ENCODE measurements at regions not wholly inside any gene's neighbourhood (a gene's known extent, or its start where the extent isn't known, plus 50 kb on each side); places are given as distances from the start of the nearest gene placed in this dataset.
A peak's percentile ranks its signal among the peaks of the same experiment; 100 is the strongest.

DNA sequence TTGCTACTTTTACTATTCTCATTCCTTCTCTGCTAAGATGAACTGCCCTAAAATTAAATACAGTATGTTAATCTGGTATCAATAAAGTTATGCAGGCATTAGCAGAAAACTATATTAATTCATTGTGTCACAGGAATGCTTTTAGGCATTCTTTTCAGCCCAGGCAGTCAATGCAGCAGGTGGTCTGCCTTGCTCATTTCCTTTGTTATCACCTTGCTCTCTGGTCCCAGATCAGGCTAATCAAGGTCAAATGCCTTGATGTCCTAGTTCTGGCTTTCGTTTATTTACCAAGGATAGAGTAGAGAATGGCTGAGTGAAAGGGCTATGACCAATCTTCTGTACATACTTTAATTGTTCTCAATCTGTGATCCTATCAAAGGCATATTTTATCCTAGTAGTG is 1023.6 kb downstream of the TMEM182 start:
- TF ChIP-seq, protein P1, sequence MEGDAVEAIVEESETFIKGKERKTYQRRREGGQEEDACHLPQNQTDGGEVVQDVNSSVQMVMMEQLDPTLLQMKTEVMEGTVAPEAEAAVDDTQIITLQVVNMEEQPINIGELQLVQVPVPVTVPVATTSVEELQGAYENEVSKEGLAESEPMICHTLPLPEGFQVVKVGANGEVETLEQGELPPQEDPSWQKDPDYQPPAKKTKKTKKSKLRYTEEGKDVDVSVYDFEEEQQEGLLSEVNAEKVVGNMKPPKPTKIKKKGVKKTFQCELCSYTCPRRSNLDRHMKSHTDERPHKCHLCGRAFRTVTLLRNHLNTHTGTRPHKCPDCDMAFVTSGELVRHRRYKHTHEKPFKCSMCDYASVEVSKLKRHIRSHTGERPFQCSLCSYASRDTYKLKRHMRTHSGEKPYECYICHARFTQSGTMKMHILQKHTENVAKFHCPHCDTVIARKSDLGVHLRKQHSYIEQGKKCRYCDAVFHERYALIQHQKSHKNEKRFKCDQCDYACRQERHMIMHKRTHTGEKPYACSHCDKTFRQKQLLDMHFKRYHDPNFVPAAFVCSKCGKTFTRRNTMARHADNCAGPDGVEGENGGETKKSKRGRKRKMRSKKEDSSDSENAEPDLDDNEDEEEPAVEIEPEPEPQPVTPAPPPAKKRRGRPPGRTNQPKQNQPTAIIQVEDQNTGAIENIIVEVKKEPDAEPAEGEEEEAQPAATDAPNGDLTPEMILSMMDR (IDR thresholded peaks at IDR 0.05) = no peak
- no peaks in the 10 kb centered on the region for H3K36me3 Mint-ChIP-seq (ENCODE audit: low read depth)
- no peak for DNase-seq
- peaks cover 47% of the 10 kb centered on the region for H3K27me3 Mint-ChIP-seq (ENCODE audit: low read depth, poor library complexity)
- H3K4me3 Mint-ChIP-seq = no peak overlapping the region
- H3K27ac Mint-ChIP-seq = no peak overlapping the region
- H3K9me3 Mint-ChIP-seq = no peaks in the 10 kb centered on the region
- peaks cover 32% of the 10 kb centered on the region for H3K4me1 Mint-ChIP-seq

DNA sequence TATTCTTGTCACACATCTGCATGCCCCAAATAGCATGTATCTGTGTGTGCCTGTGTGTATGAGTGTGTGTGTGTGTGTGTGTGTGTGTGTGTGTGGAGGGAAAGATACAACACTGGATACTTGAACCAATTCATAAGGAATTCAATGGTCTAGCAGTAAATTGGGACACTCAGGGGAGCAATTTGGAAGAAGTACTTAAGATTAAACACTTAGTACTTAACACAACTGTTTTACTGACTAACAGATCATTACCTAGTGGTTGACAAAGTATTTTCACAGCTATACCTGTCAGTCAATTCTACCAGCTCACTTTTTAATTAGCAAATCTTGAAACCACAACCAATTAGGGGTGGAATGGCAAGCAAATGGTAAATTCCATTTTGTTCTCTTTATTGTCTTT is 1024.1 kb downstream of the TMEM182 start:
- Mint-ChIP-seq H3K27me3 (ENCODE audit: low read depth, poor library complexity) (peaks cover 51% of the 10 kb centered on the region), H3K4me1 (peaks cover 32% of the 10 kb centered on the region), H3K27ac (no peak overlapping the region), H3K36me3 (ENCODE audit: low read depth) (no peaks in the 10 kb centered on the region), H3K4me3 (no peak overlapping the region), H3K9me3 (no peaks in the 10 kb centered on the region)
- DNase-seq = no peak
- TF ChIP-seq, protein P1 (IDR thresholded peaks at IDR 0.05) = no peak

DNA sequence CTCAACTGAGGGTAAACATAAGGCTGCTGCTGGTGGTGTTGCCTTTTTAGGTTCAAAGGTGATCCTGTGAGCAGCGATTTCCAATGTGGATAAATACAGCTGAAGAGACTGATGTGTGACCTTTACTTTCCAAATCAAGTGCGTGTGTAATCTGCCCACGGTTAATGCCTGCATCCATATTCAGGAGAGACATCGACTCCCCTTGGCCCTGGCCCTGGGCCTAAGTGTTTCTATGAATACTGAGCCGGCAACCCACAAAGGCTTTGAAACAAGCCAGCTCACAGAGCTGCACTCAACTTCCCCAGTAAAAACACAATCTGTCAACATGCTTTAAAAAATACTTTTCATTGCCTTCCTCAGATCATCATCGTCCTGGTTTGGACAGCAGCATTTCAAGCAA is 1026.6 kb downstream of the TMEM182 start:
- H3K4me3 Mint-ChIP-seq = no peak overlapping the region
- peaks cover 38% of the 10 kb centered on the region for H3K27me3 Mint-ChIP-seq (ENCODE audit: low read depth, poor library complexity)
- H3K4me1 Mint-ChIP-seq = peaks cover 31% of the 10 kb centered on the region
- no peaks in the 10 kb centered on the region for H3K36me3 Mint-ChIP-seq (ENCODE audit: low read depth)
- TF ChIP-seq, protein P1 (IDR thresholded peaks at IDR 0.05) = no peak
- peaks cover 6% of the 10 kb centered on the region for H3K9me3 Mint-ChIP-seq
- DNase-seq = no peak
- peak overlapping the region; percentile 34 for H3K27ac Mint-ChIP-seq

DNA sequence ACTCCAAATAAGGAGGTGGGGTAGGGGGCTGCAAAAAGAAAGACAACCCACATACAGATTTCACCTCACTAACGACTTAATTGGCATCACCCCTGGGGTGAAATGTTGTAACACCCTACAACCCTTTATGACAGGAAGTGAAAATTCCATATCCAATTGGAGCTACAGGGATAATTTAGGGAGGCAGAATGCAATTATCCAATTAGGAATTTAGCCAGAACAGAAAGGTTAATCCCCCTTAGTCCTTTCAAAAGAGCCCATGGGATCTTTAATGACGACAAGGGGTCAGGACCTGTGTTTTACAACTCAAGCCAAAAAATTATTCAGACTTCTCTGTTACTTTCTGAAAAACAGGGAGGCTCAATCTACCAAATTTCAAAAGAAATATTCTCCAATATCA is 1027.1 kb downstream of the TMEM182 start:
- peak overlapping the region; percentile 88 for H3K27ac Mint-ChIP-seq
- H3K4me3 Mint-ChIP-seq = no peak overlapping the region
- H3K27me3 Mint-ChIP-seq (ENCODE audit: low read depth, poor library complexity) = peaks cover 34% of the 10 kb centered on the region
- H3K36me3 Mint-ChIP-seq (ENCODE audit: low read depth) = no peaks in the 10 kb centered on the region
- no peak for DNase-seq
- H3K9me3 Mint-ChIP-seq = peaks cover 8% of the 10 kb centered on the region
- TF ChIP-seq, protein P1 (IDR thresholded peaks at IDR 0.05) = no peak
- peaks cover 31% of the 10 kb centered on the region for H3K4me1 Mint-ChIP-seq

DNA sequence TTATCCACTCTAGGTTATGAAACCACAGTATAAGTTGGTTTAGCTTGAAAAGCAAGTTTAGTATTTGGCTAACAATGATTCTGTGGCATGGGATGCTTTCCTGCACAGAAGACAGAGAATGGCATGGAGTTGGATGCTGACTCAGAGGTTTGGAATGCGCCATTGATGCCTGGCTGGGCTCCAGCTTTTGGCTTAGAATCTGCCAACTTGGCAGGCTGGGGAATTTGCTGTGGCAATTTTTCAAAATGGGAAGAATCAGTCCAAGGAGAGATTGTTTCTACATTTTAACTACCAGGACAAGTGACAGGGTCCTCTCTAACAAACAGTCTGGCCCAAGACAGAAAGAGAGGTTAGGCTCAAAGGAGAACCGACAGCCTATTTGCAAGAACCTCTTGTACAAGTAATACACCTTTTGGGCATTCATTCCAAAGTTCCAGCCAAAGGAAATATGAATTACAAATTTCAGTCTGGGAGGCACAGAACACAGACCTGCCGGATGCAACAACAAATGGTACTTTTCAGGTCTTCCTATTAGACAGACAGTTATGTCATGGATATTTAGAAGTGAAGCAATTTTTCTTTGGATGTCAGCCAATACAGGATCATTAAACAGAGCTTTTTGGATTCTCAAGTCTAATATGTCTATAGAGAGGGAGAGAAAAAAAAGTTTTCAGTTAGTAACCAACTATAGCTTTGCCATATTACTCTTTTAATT is 1027.7 kb downstream of the TMEM182 start:
- H3K27me3 Mint-ChIP-seq (ENCODE audit: low read depth, poor library complexity) = peaks cover 31% of the 10 kb centered on the region
- peak; percentile 61 for DNase-seq
- H3K27ac Mint-ChIP-seq = peak overlapping the region; percentile 64
- TF ChIP-seq, protein P1 (IDR thresholded peaks at IDR 0.05) = no peak
- no peak overlapping the region for H3K4me3 Mint-ChIP-seq
- peaks cover 12% of the 10 kb centered on the region for H3K9me3 Mint-ChIP-seq
- H3K36me3 Mint-ChIP-seq (ENCODE audit: low read depth) = no peaks in the 10 kb centered on the region
- peaks cover 31% of the 10 kb centered on the region for H3K4me1 Mint-ChIP-seq

DNA sequence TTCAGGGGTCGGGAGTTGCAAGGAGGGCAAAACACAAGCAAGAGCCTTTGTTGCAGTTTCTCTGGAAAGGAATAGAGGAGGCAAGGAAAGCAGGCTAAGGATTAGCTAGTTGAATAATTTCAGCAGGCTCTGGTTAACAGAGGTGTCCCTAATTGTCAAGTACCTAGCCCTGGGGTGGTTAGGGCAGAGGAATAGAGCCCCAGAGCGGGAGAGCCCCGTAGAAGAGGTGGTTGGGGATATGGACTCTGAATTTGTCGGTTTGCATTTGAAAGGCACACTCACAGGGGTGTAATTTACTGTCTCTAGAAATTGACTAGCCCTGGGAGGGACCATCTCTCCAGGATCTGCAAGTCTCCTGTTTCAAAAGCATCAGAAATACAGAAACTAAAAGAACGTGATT is 1030.2 kb downstream of the TMEM182 start:
- Mint-ChIP-seq H3K27me3 (ENCODE audit: low read depth, poor library complexity) (peaks cover 24% of the 10 kb centered on the region), H3K27ac (no peak overlapping the region), H3K9me3 (peaks cover 23% of the 10 kb centered on the region), H3K4me1 (peaks cover 31% of the 10 kb centered on the region), H3K36me3 (ENCODE audit: low read depth) (no peaks in the 10 kb centered on the region), H3K4me3 (no peak overlapping the region)
- TF ChIP-seq, protein P1 (IDR thresholded peaks at IDR 0.05) = no peak
- DNase-seq = no peak
